Hepatocyte (in vitro differentiated cells): ENCODE measurements at regions not wholly inside any gene's neighbourhood (a gene's known extent, or its start where the extent isn't known, plus 50 kb on each side); places are given as distances from the start of the nearest gene placed in this dataset.
"Not testable (repeated sequence)": the region's sequence is repeated elsewhere in the genome, so short reads cannot be mapped to it uniquely, and the experiment has no call there.

Experiments
- DNase-seq: peaks from one replicate; pipeline ENCODE4 v3.0.0-alpha.2; 2016; ENCODE audit warnings: low spot score
- H2AFZ ChIP-seq: fragments of 200-600 bp; sonication (generic); 2 replicates; pipeline ENCODE4 v1.6.0; 2016; ENCODE audit warnings: antibody characterized with exemption, mild to moderate bottlenecking
- H3K27ac ChIP-seq: fragments of 200-600 bp; sonication (generic); 2 replicates; pipeline ENCODE4 v1.5.1; 2016; ENCODE audit warnings: mild to moderate bottlenecking
- H3K27me3 ChIP-seq: fragments of 200-600 bp; sonication (generic); 2 replicates; pipeline ENCODE4 v1.6.1; 2016
- H3K36me3 ChIP-seq: fragments of 200-600 bp; sonication (generic); replicated peaks from 2 replicates; pipeline ENCODE4 v1.5.1; 2016; ENCODE audit warnings: low read depth; ENCODE audit not compliant: insufficient read depth
- H3K4me1 ChIP-seq: fragments of 200-600 bp; sonication (generic); 2 replicates; pipeline ENCODE4 v1.5.1; 2016; ENCODE audit warnings: mild to moderate bottlenecking, moderate library complexity; ENCODE audit not compliant: insufficient read depth
- H3K4me2 ChIP-seq: fragments of 200-600 bp; sonication (generic); 2 replicates; pipeline ENCODE4 v1.6.0; 2016
- H3K4me3 ChIP-seq: fragments of 200-600 bp; sonication (generic); 2 replicates; pipeline ENCODE4 v1.5.1; 2016; ENCODE audit warnings: mild to moderate bottlenecking
- H3K79me2 ChIP-seq: fragments of 200-600 bp; sonication (generic); 2 replicates; pipeline ENCODE4 v1.6.0; 2017; ENCODE audit warnings: mild to moderate bottlenecking
- H3K9me2 ChIP-seq: fragments of 200-600 bp; sonication (generic); replicated peaks from 2 replicates; pipeline ENCODE4 v1.6.0; 2017; ENCODE audit warnings: mild to moderate bottlenecking; ENCODE audit not compliant: insufficient read depth
- H3K9me3 ChIP-seq: fragments of 200-600 bp; sonication (generic); 2 replicates; pipeline ENCODE4 v1.5.1; 2016; ENCODE audit warnings: low read depth, mild to moderate bottlenecking
- H4K20me1 ChIP-seq: fragments of 200-600 bp; sonication (generic); 2 replicates; pipeline ENCODE4 v1.6.0; 2016; ENCODE audit warnings: mild to moderate bottlenecking; ENCODE audit not compliant: insufficient read depth, poor library complexity, severe bottlenecking
- EZH2 ChIP-seq: fragments of 200-600 bp; sonication (generic); IDR thresholded peaks from 2 replicates; pipeline ENCODE4 v1.6.1; 2016; ENCODE audit warnings: antibody characterized with exemption, mild to moderate bottlenecking, borderline replicate concordance
- EZH2phosphoT487 ChIP-seq: fragments of 200-600 bp; sonication (generic); IDR thresholded peaks from one replicate; pipeline ENCODE4 v1.6.1; 2018; ENCODE audit warnings: antibody characterized with exemption, mild to moderate bottlenecking, low read depth, moderate library complexity; ENCODE audit not compliant: unreplicated experiment, severe bottlenecking
- WGBS: methylation state at CpG from one replicate; pipeline ENCODE4 v1.1.6; 2016; ENCODE audit warnings: low lambda C conversion rate; ENCODE audit errors: missing lambda C conversion rate; 5-methylcytosine and 5-hydroxymethylcytosine counted together
- TF ChIP-seq, protein P1 (sequence below): fragments of 200-600 bp; sonication (generic); IDR thresholded peaks from 2 replicates; pipeline ENCODE4 v1.5.1; 2016; ENCODE audit warnings: antibody characterized with exemption, mild to moderate bottlenecking; ENCODE audit not compliant: poor library complexity

DNA sequence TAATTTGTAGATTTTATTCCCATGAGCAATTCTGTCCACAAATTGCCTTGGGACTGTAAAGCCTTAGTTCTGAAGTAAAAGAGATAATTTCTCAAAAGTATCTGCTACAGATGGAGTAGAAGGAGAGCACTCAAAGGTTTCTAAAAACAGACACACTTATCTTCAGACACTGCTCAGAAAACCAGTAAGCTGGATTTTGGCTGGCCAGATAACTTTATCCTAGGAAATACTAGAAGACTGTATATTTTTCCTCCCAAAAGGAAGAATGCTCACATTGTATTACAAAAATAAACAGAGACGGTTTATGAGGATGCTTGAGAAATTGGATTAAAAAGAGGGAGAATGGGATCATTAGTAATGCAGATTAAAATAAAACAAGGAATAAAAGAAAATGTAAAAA lies 178.0 kb upstream of the IGFBP3 start:
- no peak overlapping the region for H3K27ac ChIP-seq
- no peak overlapping the region for H2AFZ ChIP-seq
- no peaks in the 10 kb centered on the region for H3K27me3 ChIP-seq
- 59% methylated on average over 1 of the region's 1 CpG for WGBS
- H3K79me2 ChIP-seq = no peaks in the 10 kb centered on the region
- no peaks in the 10 kb centered on the region for H3K9me2 ChIP-seq
- no peak for TF ChIP-seq EZH2phosphoT487
- no peak for TF ChIP-seq EZH2
- TF ChIP-seq, protein P1, sequence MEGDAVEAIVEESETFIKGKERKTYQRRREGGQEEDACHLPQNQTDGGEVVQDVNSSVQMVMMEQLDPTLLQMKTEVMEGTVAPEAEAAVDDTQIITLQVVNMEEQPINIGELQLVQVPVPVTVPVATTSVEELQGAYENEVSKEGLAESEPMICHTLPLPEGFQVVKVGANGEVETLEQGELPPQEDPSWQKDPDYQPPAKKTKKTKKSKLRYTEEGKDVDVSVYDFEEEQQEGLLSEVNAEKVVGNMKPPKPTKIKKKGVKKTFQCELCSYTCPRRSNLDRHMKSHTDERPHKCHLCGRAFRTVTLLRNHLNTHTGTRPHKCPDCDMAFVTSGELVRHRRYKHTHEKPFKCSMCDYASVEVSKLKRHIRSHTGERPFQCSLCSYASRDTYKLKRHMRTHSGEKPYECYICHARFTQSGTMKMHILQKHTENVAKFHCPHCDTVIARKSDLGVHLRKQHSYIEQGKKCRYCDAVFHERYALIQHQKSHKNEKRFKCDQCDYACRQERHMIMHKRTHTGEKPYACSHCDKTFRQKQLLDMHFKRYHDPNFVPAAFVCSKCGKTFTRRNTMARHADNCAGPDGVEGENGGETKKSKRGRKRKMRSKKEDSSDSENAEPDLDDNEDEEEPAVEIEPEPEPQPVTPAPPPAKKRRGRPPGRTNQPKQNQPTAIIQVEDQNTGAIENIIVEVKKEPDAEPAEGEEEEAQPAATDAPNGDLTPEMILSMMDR = no peak
- no peak for DNase-seq
- H3K36me3 ChIP-seq = no peaks in the 10 kb centered on the region
- H3K4me1 ChIP-seq = no peaks in the 10 kb centered on the region
- no peak overlapping the region for H3K4me3 ChIP-seq
- no peaks in the 10 kb centered on the region for H3K9me3 ChIP-seq
- no peaks in the 10 kb centered on the region for H4K20me1 ChIP-seq
- no peak overlapping the region for H3K4me2 ChIP-seq

DNA sequence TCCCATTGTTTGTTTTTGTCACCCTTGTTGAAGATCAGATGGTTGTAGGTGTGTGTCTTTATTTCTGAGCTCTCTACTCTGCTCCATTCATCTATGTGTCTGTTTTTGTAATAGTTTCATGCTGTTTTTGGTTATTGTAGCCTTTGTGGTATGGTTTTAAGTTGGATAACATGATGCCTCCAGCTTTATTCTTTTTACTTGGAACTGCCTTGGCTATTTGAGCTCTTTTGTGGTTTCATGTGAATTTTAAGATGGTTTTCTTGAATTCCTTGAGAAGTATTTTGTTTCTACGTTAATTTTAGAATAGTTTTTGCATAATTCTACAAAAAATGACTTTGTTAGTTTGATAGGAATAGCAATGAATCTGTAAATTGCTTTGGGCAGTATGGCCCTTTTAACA lies 170.0 kb upstream of the IGFBP3 start:
- no peaks in the 10 kb centered on the region for H3K9me3 ChIP-seq
- no peak overlapping the region for H3K4me3 ChIP-seq
- no peaks in the 10 kb centered on the region for H3K36me3 ChIP-seq
- no peak overlapping the region for H3K27ac ChIP-seq
- H3K4me1 ChIP-seq = no peaks in the 10 kb centered on the region
- no peaks in the 10 kb centered on the region for H3K9me2 ChIP-seq
- no peak overlapping the region for H2AFZ ChIP-seq
- TF ChIP-seq, protein P1 = no peak
- TF ChIP-seq EZH2phosphoT487 (no peak), EZH2 (no peak)
- no peak overlapping the region for H3K4me2 ChIP-seq
- H3K79me2 ChIP-seq = no peaks in the 10 kb centered on the region
- H3K27me3 ChIP-seq = no peaks in the 10 kb centered on the region
- no peaks in the 10 kb centered on the region for H4K20me1 ChIP-seq
- DNase-seq = no peak
- WGBS = 70% methylated on average over 1 of the region's 1 CpG

DNA sequence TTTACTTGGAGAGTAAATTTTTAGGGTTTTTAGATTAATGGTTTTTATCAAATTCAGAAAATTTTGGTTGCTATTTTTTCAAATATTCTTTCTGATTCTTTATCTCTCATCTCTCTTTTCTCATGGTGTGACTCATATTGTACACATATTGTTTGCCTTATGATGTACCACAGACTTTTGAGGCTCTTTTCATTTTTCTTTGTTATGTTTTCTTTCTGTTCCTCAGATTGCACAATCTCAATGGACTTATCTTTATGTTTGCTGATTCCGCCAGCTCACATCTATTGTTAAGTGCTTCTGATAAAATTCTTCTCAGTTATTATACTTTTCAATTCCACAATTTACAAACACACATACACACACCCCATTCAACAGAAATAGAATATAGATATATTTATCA lies 168.2 kb upstream of the IGFBP3 start:
- no peaks in the 10 kb centered on the region for H3K9me2 ChIP-seq
- no peaks in the 10 kb centered on the region for H3K36me3 ChIP-seq
- DNase-seq = no peak
- no peaks in the 10 kb centered on the region for H3K27me3 ChIP-seq
- TF ChIP-seq, protein P1 = no peak
- no peak for TF ChIP-seq EZH2
- no peak for TF ChIP-seq EZH2phosphoT487
- H3K4me2 ChIP-seq = no peak overlapping the region
- H4K20me1 ChIP-seq = no peaks in the 10 kb centered on the region
- WGBS = 90% methylated on average over 1 of the region's 1 CpG
- H3K4me1 ChIP-seq = no peaks in the 10 kb centered on the region
- no peaks in the 10 kb centered on the region for H3K9me3 ChIP-seq
- H3K27ac ChIP-seq = no peak overlapping the region
- no peak overlapping the region for H2AFZ ChIP-seq
- no peaks in the 10 kb centered on the region for H3K79me2 ChIP-seq
- H3K4me3 ChIP-seq = no peak overlapping the region

DNA sequence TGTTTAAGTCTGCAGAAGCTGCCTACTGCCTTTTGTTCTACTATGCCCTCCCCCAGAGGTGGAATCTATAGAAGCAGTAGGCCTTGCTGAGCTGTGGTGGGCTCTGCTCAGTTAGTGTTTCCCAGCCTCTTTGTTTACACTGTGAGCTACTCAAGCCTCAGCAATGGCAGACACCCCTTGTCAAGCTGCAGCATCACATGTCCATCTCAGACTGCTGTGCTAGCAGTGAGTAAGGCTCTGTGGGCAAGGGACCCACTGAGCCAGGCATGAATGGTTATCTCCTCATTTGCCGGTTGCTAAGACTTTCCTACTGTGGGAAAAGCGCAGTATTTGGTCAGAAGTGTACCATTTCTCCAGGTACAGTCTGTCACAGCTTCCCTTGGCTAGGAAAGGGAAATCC lies 167.4 kb upstream of the IGFBP3 start:
- not testable (repeated sequence) for H3K4me1 ChIP-seq, H3K36me3 ChIP-seq, H3K9me3 ChIP-seq, H2AFZ ChIP-seq, H3K27ac ChIP-seq, DNase-seq, H3K4me2 ChIP-seq, H4K20me1 ChIP-seq, H3K9me2 ChIP-seq, H3K4me3 ChIP-seq, H3K27me3 ChIP-seq, H3K79me2 ChIP-seq
- 89% methylated on average over 2 of the region's 2 CpGs for WGBS
